ENCODE measurements at regions not wholly inside any gene's neighbourhood (a gene's known extent, or its start where the extent isn't known, plus 50 kb on each side); places are given as distances from the start of the nearest gene placed in this dataset.

DNA sequence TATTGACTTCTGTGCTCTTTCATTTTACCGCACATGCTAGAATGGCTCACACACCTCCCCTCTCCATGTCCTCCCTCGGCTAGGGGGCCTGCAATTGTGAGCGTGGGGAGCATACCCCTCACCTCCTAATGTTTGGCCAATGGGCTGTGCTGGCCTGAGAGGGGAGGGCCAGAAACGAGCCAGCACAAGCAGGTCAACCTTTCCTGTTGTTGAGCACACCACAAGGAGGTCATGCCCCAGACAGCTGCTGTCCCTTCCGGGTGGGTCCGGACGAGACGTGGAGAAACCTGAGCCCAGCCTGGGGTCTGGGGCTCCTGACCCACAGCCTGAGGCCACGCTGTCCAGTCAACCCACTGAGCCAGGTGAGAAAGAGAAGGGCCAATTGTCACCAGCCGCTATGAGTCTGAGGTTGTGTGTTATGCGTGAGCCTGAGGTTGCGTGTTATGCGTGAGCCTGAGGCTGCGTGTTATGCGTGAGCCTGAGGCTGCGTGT, 77.4 kb downstream of the TTLL2 start:
- TF ChIP-seq, protein P1, sequence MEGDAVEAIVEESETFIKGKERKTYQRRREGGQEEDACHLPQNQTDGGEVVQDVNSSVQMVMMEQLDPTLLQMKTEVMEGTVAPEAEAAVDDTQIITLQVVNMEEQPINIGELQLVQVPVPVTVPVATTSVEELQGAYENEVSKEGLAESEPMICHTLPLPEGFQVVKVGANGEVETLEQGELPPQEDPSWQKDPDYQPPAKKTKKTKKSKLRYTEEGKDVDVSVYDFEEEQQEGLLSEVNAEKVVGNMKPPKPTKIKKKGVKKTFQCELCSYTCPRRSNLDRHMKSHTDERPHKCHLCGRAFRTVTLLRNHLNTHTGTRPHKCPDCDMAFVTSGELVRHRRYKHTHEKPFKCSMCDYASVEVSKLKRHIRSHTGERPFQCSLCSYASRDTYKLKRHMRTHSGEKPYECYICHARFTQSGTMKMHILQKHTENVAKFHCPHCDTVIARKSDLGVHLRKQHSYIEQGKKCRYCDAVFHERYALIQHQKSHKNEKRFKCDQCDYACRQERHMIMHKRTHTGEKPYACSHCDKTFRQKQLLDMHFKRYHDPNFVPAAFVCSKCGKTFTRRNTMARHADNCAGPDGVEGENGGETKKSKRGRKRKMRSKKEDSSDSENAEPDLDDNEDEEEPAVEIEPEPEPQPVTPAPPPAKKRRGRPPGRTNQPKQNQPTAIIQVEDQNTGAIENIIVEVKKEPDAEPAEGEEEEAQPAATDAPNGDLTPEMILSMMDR (IDR thresholded peaks at IDR 0.05), result no peak
- no peak for TF ChIP-seq POLR2A (IDR thresholded peaks at IDR 0.05)

Measured in lower leg skin (tissue), 3 donors.